ENCODE measurements at regions not wholly inside any gene's neighbourhood (a gene's known extent, or its start where the extent isn't known, plus 50 kb on each side); places are given as distances from the start of the nearest gene placed in this dataset.

DNA sequence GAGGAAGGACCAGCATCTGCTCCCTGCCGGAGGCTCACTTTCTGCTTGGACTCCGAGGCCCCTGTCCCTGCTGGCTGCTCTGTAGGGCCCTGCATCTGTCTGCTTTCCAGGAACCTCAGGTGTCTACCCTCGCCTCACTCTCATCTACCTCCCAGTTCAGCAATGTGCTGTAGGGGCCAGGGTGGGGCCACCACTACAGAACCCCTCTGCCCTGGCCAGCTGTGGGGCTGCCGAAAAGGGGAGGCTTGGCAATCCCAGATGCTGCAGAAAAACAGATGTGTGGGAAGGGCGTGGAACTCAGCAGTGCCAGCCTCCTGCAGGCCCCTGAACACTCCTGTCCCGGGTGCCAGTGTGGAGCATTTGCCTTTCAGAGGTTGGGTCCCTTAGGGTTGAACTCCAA lies 80.1 kb upstream of the ZNF469 start:
- H3K4me1 ChIP-seq, result no peaks in the 10 kb centered on the region
- intact Hi-C loops (cut with DNase I), result no loop called here
- H3K27ac ChIP-seq, result no peak overlapping the region
- no peaks in the 10 kb centered on the region for H3K36me3 ChIP-seq
- WGBS, 2 donors, result 86 to 99% methylated on average over 4 to 6 of the region's 6 CpGs
- TF ChIP-seq, protein P1, sequence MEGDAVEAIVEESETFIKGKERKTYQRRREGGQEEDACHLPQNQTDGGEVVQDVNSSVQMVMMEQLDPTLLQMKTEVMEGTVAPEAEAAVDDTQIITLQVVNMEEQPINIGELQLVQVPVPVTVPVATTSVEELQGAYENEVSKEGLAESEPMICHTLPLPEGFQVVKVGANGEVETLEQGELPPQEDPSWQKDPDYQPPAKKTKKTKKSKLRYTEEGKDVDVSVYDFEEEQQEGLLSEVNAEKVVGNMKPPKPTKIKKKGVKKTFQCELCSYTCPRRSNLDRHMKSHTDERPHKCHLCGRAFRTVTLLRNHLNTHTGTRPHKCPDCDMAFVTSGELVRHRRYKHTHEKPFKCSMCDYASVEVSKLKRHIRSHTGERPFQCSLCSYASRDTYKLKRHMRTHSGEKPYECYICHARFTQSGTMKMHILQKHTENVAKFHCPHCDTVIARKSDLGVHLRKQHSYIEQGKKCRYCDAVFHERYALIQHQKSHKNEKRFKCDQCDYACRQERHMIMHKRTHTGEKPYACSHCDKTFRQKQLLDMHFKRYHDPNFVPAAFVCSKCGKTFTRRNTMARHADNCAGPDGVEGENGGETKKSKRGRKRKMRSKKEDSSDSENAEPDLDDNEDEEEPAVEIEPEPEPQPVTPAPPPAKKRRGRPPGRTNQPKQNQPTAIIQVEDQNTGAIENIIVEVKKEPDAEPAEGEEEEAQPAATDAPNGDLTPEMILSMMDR (IDR thresholded peaks at IDR 0.05), result no peak
- no peak for TF ChIP-seq POLR2A (IDR thresholded peaks at IDR 0.05)
- no peaks in the 10 kb centered on the region for H3K9me3 ChIP-seq
- DNase-seq, result no peak
- no peaks in the 10 kb centered on the region for H3K27me3 ChIP-seq
- no peak overlapping the region for H3K4me3 ChIP-seq (replicated peaks in 1 of 3)

DNA sequence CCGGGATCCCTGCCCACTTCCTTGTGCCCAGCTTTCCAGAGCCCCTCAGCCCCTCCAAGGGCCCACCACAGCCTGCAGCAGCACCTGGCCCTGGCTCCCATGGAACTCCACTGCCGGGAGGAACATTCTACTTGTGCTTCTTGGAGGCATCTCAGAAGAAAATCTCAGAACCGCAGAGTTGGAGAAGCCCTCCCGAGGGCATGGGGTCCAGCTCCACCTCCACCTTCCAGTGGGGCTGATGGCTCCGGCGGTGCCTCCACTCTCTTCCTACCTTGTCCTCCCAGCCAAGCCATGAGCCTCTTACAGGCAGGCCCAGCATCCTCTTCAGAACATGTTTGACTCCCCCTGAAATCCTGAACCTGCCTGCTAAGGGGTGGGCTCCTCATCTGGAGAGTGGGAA lies 79.4 kb upstream of the ZNF469 start:
- intact Hi-C loops (cut with DNase I), result no loop called here
- 85% methylated on average over 6 of the region's 6 CpGs for WGBS, 2 donors
- no peak for TF ChIP-seq POLR2A (IDR thresholded peaks at IDR 0.05)
- TF ChIP-seq, protein P1 (IDR thresholded peaks at IDR 0.05), result no peak
- Histone ChIP-seq H3K4me3 (replicated peaks in 1 of 3) (no peak overlapping the region), H3K36me3 (no peaks in the 10 kb centered on the region), H3K27ac (no peak overlapping the region), H3K9me3 (no peaks in the 10 kb centered on the region), H3K4me1 (no peaks in the 10 kb centered on the region), H3K27me3 (no peaks in the 10 kb centered on the region)
- no peak for DNase-seq

DNA sequence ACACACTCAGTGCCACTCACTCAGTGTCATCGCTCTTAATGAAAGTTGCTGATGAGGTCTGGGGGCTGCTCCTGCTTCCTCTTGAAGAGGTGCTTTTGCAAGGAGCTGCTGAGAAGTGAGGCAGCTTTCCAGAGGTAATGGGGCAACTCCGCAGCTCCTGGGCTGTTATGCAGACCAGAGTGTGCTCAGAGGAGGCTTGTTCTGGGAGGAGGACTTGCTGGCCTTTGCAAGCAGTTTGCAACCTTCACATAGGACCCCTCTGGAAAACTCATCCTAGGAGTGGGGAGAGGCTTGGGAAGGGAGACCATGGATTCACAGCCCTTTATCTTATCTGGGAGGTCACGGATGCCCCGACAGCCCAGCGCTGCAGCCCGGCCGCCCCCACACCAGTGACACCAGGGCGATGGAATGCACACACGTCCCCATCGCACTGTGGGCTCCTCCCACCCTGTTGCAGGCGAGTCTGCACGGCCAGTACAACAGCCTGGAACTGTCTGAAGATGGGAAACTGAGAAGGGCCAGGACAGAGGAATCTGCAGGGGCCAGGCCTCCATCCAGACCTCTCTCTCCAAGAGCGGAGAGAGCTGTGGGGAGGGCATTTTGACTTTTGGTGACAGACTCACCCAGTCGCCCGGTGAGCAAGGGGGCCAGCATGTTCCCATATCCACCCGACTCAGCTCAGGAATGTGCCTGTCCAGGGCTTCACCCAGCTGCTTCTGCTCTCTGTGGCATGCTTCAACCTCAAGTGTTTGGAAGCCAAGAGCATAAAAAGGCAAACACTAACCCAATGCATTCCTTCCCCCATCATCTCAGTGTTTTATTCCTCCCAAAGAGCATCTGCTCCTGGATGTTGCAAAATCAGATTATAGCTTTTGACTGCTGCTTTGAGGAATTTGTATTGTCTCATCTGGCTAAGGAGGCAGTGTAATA lies 78.6 kb upstream of the ZNF469 start:
- intact Hi-C loops (cut with DNase I), result no loop called here
- no peaks in the 10 kb centered on the region for H3K27me3 ChIP-seq
- no peak for DNase-seq
- no peaks in the 10 kb centered on the region for H3K36me3 ChIP-seq
- H3K4me3 ChIP-seq (replicated peaks in 1 of 3), result no peak overlapping the region
- H3K4me1 ChIP-seq, result no peaks in the 10 kb centered on the region
- 30 to 31% methylated on average over 9 to 11 of the region's 16 CpGs for WGBS, 2 donors
- H3K27ac ChIP-seq, result no peak overlapping the region
- no peaks in the 10 kb centered on the region for H3K9me3 ChIP-seq
- no peak for TF ChIP-seq POLR2A (IDR thresholded peaks at IDR 0.05)
- TF ChIP-seq, protein P1 (IDR thresholded peaks at IDR 0.05), result no peak

DNA sequence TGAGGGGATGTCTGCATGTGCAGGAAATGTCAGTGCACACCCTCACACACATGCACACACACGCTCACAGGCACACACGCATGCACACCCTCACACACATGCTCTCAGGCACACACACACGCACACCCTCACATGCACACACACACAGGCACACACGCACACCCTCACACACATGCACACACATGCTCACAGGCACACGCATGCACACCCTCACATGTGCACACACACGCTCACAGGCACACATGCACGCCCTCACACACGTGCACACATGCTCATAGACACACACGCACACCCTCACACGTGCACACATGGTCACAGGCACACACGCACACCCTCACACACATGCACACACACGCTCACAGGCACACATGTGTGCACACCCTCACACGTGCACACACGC lies 77.6 kb upstream of the ZNF469 start:
- DNase-seq, result no peak
- no peak overlapping the region for H3K27ac ChIP-seq
- H3K9me3 ChIP-seq, result no peaks in the 10 kb centered on the region
- H3K36me3 ChIP-seq, result no peaks in the 10 kb centered on the region
- WGBS, 2 donors, result 92 to 95% methylated on average over 14 of the region's 14 CpGs
- H3K4me1 ChIP-seq, result no peaks in the 10 kb centered on the region
- no peaks in the 10 kb centered on the region for H3K27me3 ChIP-seq
- no peak overlapping the region for H3K4me3 ChIP-seq (replicated peaks in 1 of 3)
- TF ChIP-seq, protein P1 (IDR thresholded peaks at IDR 0.05), result no peak
- TF ChIP-seq POLR2A (IDR thresholded peaks at IDR 0.05), result no peak
- intact Hi-C loops (cut with DNase I), result no loop called here

DNA sequence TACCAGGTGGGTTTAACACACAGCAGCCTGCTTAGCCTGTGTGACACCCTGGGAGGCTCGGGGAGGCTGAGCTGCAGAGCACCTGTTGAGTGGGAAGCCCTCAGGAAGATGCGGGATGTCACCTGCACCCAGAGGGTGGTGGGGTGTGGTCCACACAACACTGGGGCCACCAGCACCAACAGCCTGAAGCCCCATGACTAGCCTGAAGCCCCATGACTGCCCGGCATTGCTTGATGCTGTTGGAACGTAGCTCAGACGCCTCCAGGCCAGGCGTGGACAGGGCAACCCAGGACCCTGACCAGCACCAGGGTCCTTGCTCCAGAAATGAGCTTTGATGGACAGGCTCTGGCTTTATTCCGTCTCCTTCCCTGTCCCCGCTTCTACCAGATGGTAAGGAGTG lies 76.3 kb upstream of the ZNF469 start:
- no peak overlapping the region for H3K27ac ChIP-seq
- WGBS, 2 donors, result 94 to 97% methylated on average over 7 to 8 of the region's 8 CpGs

More for the DNA sequence above, 76.3 kb upstream of the ZNF469 start:
- Histone ChIP-seq H3K4me1 (no peaks in the 10 kb centered on the region), H3K36me3 (no peaks in the 10 kb centered on the region), H3K4me3 (replicated peaks in 1 of 3) (no peak overlapping the region), H3K27me3 (no peaks in the 10 kb centered on the region), H3K9me3 (no peaks in the 10 kb centered on the region)
- TF ChIP-seq, protein P1 (IDR thresholded peaks at IDR 0.05), result no peak
- TF ChIP-seq POLR2A (IDR thresholded peaks at IDR 0.05), result no peak
- intact Hi-C loops (cut with DNase I), result no loop called here
- DNase-seq, result no peak
